IMR-90 (cell line): ENCODE measurements at regions not wholly inside any gene's neighbourhood (a gene's known extent, or its start where the extent isn't known, plus 50 kb on each side); places are given as distances from the start of the nearest gene placed in this dataset.

Source experiments
- ELK1 ChIP-seq: fragments of 150-350 bp; IDR thresholded peaks from 2 replicates; pipeline ENCODE4 v1.6.1; 2016; ENCODE audit warnings: low read depth, mild to moderate bottlenecking, low read length, moderate library complexity, borderline replicate concordance
- MAFK ChIP-seq: IDR thresholded peaks from 2 replicates; pipeline ENCODE4 v1.6.1; 2012; ENCODE audit warnings: low read depth, low read length, improper control_type of control experiment
- MAZ ChIP-seq: IDR thresholded peaks from 2 replicates; pipeline ENCODE4 v1.6.1; 2012; ENCODE audit warnings: low read depth, mild to moderate bottlenecking, low read length, improper control_type of control experiment, moderate library complexity, borderline replicate concordance
- POLR2A ChIP-seq: IDR thresholded peaks from 2 replicates; pipeline ENCODE4 v1.6.1; 2012; ENCODE audit warnings: mild to moderate bottlenecking, low read depth, low read length
- RFX5 ChIP-seq: IDR thresholded peaks from 2 replicates; pipeline ENCODE4 v1.8.0; 2012; ENCODE audit warnings: low read depth, mild to moderate bottlenecking, low read length, moderate library complexity
- SMC3 ChIP-seq: fragments of 150-350 bp; IDR thresholded peaks from 2 replicates; pipeline ENCODE4 v1.6.1; 2016; ENCODE audit warnings: low read depth, mild to moderate bottlenecking, antibody characterized with exemption, low read length, moderate library complexity
- TF ChIP-seq, protein P1 (sequence below): conservative IDR thresholded peaks from 2 replicates; pipeline ENCODE4 v1.5.1; 2012; ENCODE audit warnings: mild to moderate bottlenecking, low read depth, low read length, improper control_type of control experiment
- TF ChIP-seq, protein P2 (sequence below): fragments of 150-350 bp; IDR thresholded peaks from 2 replicates; pipeline ENCODE4 v1.6.1; 2017; ENCODE audit warnings: mild to moderate bottlenecking, antibody characterized with exemption, low read length, low read depth

DNA sequence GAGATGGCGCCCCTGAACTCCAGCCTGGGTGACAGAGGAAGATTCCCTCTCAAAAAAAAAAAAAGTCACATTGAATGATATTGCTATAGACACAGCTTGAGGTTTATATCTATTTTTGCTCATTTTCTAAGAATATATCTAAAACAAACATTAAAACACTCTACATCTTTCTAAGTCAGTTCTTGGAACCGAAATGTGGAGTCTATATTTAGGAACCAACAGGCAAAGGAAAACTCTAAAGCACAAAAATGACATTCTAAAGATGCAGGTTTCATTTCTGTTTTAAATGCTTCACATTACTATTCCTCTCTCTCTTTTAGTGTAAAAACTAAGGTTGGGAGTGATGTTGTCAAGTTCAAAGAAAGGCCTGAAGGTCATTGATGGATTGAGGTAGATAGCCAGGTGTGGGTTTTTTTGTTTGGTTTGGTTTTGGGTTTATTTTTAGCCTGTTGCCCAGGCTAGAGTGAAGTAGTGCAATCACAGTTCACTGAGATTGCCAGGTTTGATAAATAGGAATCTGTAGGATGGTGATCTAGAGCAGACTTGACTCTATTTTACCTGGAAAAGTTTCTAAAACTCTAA is 194.0 kb upstream of the RBBP8 start:
- TF ChIP-seq, protein P1, sequence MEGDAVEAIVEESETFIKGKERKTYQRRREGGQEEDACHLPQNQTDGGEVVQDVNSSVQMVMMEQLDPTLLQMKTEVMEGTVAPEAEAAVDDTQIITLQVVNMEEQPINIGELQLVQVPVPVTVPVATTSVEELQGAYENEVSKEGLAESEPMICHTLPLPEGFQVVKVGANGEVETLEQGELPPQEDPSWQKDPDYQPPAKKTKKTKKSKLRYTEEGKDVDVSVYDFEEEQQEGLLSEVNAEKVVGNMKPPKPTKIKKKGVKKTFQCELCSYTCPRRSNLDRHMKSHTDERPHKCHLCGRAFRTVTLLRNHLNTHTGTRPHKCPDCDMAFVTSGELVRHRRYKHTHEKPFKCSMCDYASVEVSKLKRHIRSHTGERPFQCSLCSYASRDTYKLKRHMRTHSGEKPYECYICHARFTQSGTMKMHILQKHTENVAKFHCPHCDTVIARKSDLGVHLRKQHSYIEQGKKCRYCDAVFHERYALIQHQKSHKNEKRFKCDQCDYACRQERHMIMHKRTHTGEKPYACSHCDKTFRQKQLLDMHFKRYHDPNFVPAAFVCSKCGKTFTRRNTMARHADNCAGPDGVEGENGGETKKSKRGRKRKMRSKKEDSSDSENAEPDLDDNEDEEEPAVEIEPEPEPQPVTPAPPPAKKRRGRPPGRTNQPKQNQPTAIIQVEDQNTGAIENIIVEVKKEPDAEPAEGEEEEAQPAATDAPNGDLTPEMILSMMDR, result no peak
- TF ChIP-seq MAFK (no peak), POLR2A (no peak), MAZ (no peak), ELK1 (no peak), RFX5 (no peak), SMC3 (no peak)
- TF ChIP-seq, protein P2, sequence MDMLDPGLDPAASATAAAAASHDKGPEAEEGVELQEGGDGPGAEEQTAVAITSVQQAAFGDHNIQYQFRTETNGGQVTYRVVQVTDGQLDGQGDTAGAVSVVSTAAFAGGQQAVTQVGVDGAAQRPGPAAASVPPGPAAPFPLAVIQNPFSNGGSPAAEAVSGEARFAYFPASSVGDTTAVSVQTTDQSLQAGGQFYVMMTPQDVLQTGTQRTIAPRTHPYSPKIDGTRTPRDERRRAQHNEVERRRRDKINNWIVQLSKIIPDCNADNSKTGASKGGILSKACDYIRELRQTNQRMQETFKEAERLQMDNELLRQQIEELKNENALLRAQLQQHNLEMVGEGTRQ, result no peak
